ENCODE measurements at regions not wholly inside any gene's neighbourhood (a gene's known extent, or its start where the extent isn't known, plus 50 kb on each side); places are given as distances from the start of the nearest gene placed in this dataset.
"Not testable (repeated sequence)": the region's sequence is repeated elsewhere in the genome, so short reads cannot be mapped to it uniquely, and the experiment has no call there.

GRCh38 chr5:157941616-157942015 is 82.7 kb upstream of the CLINT1 start:
- Histone ChIP-seq H3K9me3 (ENCODE audit: control insufficient read depth, insufficient read depth, low read length) (no peaks in the 10 kb centered on the region), H3K36me3 (ENCODE audit: control insufficient read depth, insufficient read depth, low read length) (no peaks in the 10 kb centered on the region), H3K4me1 (ENCODE audit: control insufficient read depth, insufficient read depth, low read length) (no peaks in the 10 kb centered on the region), H3K27ac (ENCODE audit: low read depth, low read length) (no peak overlapping the region), H3K27me3 (ENCODE audit: control insufficient read depth, insufficient read depth, low read length) (no peaks in the 10 kb centered on the region), H3K4me3 (ENCODE audit: low read depth, low read length) (no peak overlapping the region)
- 100% methylated on average over 2 of the region's 3 CpGs for WGBS (ENCODE audit: insufficient coverage)
- no peak for DNase-seq (ENCODE audit: low read depth in 4 of 6, low spot score in 6 of 6)

- H3K4me3 ChIP-seq (ENCODE audit: low read depth, low read length); DNase-seq (ENCODE audit: low read depth in 4 of 6, low spot score in 6 of 6); H3K27ac ChIP-seq (ENCODE audit: low read depth, low read length); H3K9me3 ChIP-seq (ENCODE audit: control insufficient read depth, insufficient read depth, low read length); H3K36me3 ChIP-seq (ENCODE audit: control insufficient read depth, insufficient read depth, low read length); H3K4me1 ChIP-seq (ENCODE audit: control insufficient read depth, insufficient read depth, low read length); H3K27me3 ChIP-seq (ENCODE audit: control insufficient read depth, insufficient read depth, low read length): not testable (repeated sequence)
- 100% methylated on average over 2 of the region's 6 CpGs for WGBS (ENCODE audit: insufficient coverage)
These were observed 79.2 kb upstream of the CLINT1 start for GRCh38 chr5:157938101-157938500.

GRCh38 chr5:157936776-157937501 is 78.0 kb upstream of the CLINT1 start:
- H3K4me3 ChIP-seq (ENCODE audit: low read depth, low read length); H3K27ac ChIP-seq (ENCODE audit: low read depth, low read length); H3K9me3 ChIP-seq (ENCODE audit: control insufficient read depth, insufficient read depth, low read length); DNase-seq (ENCODE audit: low read depth in 4 of 6, low spot score in 6 of 6); H3K4me1 ChIP-seq (ENCODE audit: control insufficient read depth, insufficient read depth, low read length); H3K27me3 ChIP-seq (ENCODE audit: control insufficient read depth, insufficient read depth, low read length); H3K36me3 ChIP-seq (ENCODE audit: control insufficient read depth, insufficient read depth, low read length): not testable (repeated sequence)
- 88% methylated on average over 1 of the region's 3 CpGs for WGBS (ENCODE audit: insufficient coverage)

- no peak for DNase-seq (ENCODE audit: low read depth in 4 of 6, low spot score in 6 of 6)
- Histone ChIP-seq H3K27me3 (ENCODE audit: control insufficient read depth, insufficient read depth, low read length) (no peaks in the 10 kb centered on the region), H3K4me3 (ENCODE audit: low read depth, low read length) (no peak overlapping the region), H3K27ac (ENCODE audit: low read depth, low read length) (no peak overlapping the region), H3K4me1 (ENCODE audit: control insufficient read depth, insufficient read depth, low read length) (no peaks in the 10 kb centered on the region), H3K36me3 (ENCODE audit: control insufficient read depth, insufficient read depth, low read length) (no peaks in the 10 kb centered on the region), H3K9me3 (ENCODE audit: control insufficient read depth, insufficient read depth, low read length) (peaks cover 2% of the 10 kb centered on the region)
- 91% methylated on average over 2 of the region's 3 CpGs for WGBS (ENCODE audit: insufficient coverage)
These were observed 75.7 kb upstream of the CLINT1 start for GRCh38 chr5:157934600-157934999.

- Histone ChIP-seq H3K27ac (ENCODE audit: low read depth, low read length) (no peak overlapping the region), H3K36me3 (ENCODE audit: control insufficient read depth, insufficient read depth, low read length) (no peaks in the 10 kb centered on the region), H3K4me3 (ENCODE audit: low read depth, low read length) (no peak overlapping the region), H3K27me3 (ENCODE audit: control insufficient read depth, insufficient read depth, low read length) (no peaks in the 10 kb centered on the region), H3K9me3 (ENCODE audit: control insufficient read depth, insufficient read depth, low read length) (peaks cover 2% of the 10 kb centered on the region), H3K4me1 (ENCODE audit: control insufficient read depth, insufficient read depth, low read length) (no peaks in the 10 kb centered on the region)
- WGBS (ENCODE audit: insufficient coverage): 100% methylated on average over 3 of the region's 5 CpGs
- no peak for DNase-seq (ENCODE audit: low read depth in 4 of 6, low spot score in 6 of 6)
These were observed 74.1 kb upstream of the CLINT1 start for GRCh38 chr5:157933005-157933404.

GRCh38 chr5:157930710-157931109 is 71.8 kb upstream of the CLINT1 start:
- Histone ChIP-seq H3K9me3 (ENCODE audit: control insufficient read depth, insufficient read depth, low read length) (peaks cover 2% of the 10 kb centered on the region), H3K27ac (ENCODE audit: low read depth, low read length) (no peak overlapping the region), H3K27me3 (ENCODE audit: control insufficient read depth, insufficient read depth, low read length) (no peaks in the 10 kb centered on the region), H3K36me3 (ENCODE audit: control insufficient read depth, insufficient read depth, low read length) (no peaks in the 10 kb centered on the region), H3K4me3 (ENCODE audit: low read depth, low read length) (no peak overlapping the region), H3K4me1 (ENCODE audit: control insufficient read depth, insufficient read depth, low read length) (no peaks in the 10 kb centered on the region)
- DNase-seq (ENCODE audit: low read depth in 4 of 6, low spot score in 6 of 6): peak in 1 of 6 donors; percentile 60
- WGBS (ENCODE audit: insufficient coverage): 72% methylated on average over 2 of the region's 7 CpGs

GRCh38 chr5:157926977-157927376 is 68.0 kb upstream of the CLINT1 start:
- WGBS (ENCODE audit: insufficient coverage): no CpG with 5 or more reads among the region's 4 CpGs
- no peak overlapping the region for H3K27ac ChIP-seq (ENCODE audit: low read depth, low read length)
- no peaks in the 10 kb centered on the region for H3K4me1 ChIP-seq (ENCODE audit: control insufficient read depth, insufficient read depth, low read length)
- H3K4me3 ChIP-seq (ENCODE audit: low read depth, low read length): no peak overlapping the region
- H3K27me3 ChIP-seq (ENCODE audit: control insufficient read depth, insufficient read depth, low read length): no peaks in the 10 kb centered on the region
- DNase-seq (ENCODE audit: low read depth in 4 of 6, low spot score in 6 of 6): no peak
- H3K9me3 ChIP-seq (ENCODE audit: control insufficient read depth, insufficient read depth, low read length): no peaks in the 10 kb centered on the region
- no peaks in the 10 kb centered on the region for H3K36me3 ChIP-seq (ENCODE audit: control insufficient read depth, insufficient read depth, low read length)

GRCh38 chr5:157925786-157926671 is 67.1 kb upstream of the CLINT1 start:
- no peaks in the 10 kb centered on the region for H3K9me3 ChIP-seq (ENCODE audit: control insufficient read depth, insufficient read depth, low read length)
- no peaks in the 10 kb centered on the region for H3K36me3 ChIP-seq (ENCODE audit: control insufficient read depth, insufficient read depth, low read length)
- no peak overlapping the region for H3K4me3 ChIP-seq (ENCODE audit: low read depth, low read length)
- DNase-seq (ENCODE audit: low read depth in 4 of 6, low spot score in 6 of 6): no peak
- no peak overlapping the region for H3K27ac ChIP-seq (ENCODE audit: low read depth, low read length)
- H3K27me3 ChIP-seq (ENCODE audit: control insufficient read depth, insufficient read depth, low read length): no peaks in the 10 kb centered on the region
- WGBS (ENCODE audit: insufficient coverage): 93% methylated on average over 10 of the region's 14 CpGs
- no peaks in the 10 kb centered on the region for H3K4me1 ChIP-seq (ENCODE audit: control insufficient read depth, insufficient read depth, low read length)

- Histone ChIP-seq H3K9me3 (ENCODE audit: control insufficient read depth, insufficient read depth, low read length) (no peaks in the 10 kb centered on the region), H3K36me3 (ENCODE audit: control insufficient read depth, insufficient read depth, low read length) (no peaks in the 10 kb centered on the region), H3K4me1 (ENCODE audit: control insufficient read depth, insufficient read depth, low read length) (no peaks in the 10 kb centered on the region), H3K27ac (ENCODE audit: low read depth, low read length) (no peak overlapping the region), H3K4me3 (ENCODE audit: low read depth, low read length) (no peak overlapping the region), H3K27me3 (ENCODE audit: control insufficient read depth, insufficient read depth, low read length) (no peaks in the 10 kb centered on the region)
- DNase-seq (ENCODE audit: low read depth in 4 of 6, low spot score in 6 of 6): no peak
- WGBS (ENCODE audit: insufficient coverage): 93% methylated on average over 2 of the region's 8 CpGs
These were observed 66.2 kb upstream of the CLINT1 start for GRCh38 chr5:157924931-157925729.

Measured in spinal cord (tissue), 9 donors.